Spinal cord (tissue), 9 donors: ENCODE measurements at regions not wholly inside any gene's neighbourhood (a gene's known extent, or its start where the extent isn't known, plus 50 kb on each side); places are given as distances from the start of the nearest gene placed in this dataset.
A peak's percentile ranks its signal among the peaks of the same experiment; 100 is the strongest.
"Not testable (repeated sequence)": the region's sequence is repeated elsewhere in the genome, so short reads cannot be mapped to it uniquely, and the experiment has no call there.

Experiments used
- DNase-seq, 6 donors: peaks; one replicate each; pipeline versions ENCODE4 v3.0.0 to v3.0.0-alpha.2; 2013 to 2015; ENCODE audit warnings: low spot score in 6 of 6, low read depth in 4 of 6
- H3K27ac ChIP-seq: one replicate; pipeline ENCODE4 v1.5.1; 2013; ENCODE audit warnings: low read depth, low read length, control low read depth
- H3K27me3 ChIP-seq: one replicate; pipeline ENCODE4 v1.6.1; 2013; ENCODE audit warnings: low read length; ENCODE audit not compliant: control insufficient read depth, insufficient read depth
- H3K36me3 ChIP-seq: one replicate; pipeline ENCODE4 v1.6.1; 2013; ENCODE audit warnings: low read length; ENCODE audit not compliant: control insufficient read depth, insufficient read depth
- H3K4me1 ChIP-seq: one replicate; pipeline ENCODE4 v1.6.1; 2013; ENCODE audit warnings: low read length; ENCODE audit not compliant: control insufficient read depth, insufficient read depth
- H3K4me3 ChIP-seq: one replicate; pipeline ENCODE4 v1.5.1; 2013; ENCODE audit warnings: low read depth, low read length, control low read depth
- H3K9me3 ChIP-seq: one replicate; pipeline ENCODE4 v1.6.1; 2013; ENCODE audit warnings: low read length; ENCODE audit not compliant: control insufficient read depth, insufficient read depth
- WGBS: methylation state at CpG from one replicate; pipeline ENCODE4 v1.1.5; 2013; ENCODE audit warnings: missing lambda C conversion rate; ENCODE audit not compliant: insufficient coverage; 5-methylcytosine and 5-hydroxymethylcytosine counted together
- donor health status: healthy.

DNA sequence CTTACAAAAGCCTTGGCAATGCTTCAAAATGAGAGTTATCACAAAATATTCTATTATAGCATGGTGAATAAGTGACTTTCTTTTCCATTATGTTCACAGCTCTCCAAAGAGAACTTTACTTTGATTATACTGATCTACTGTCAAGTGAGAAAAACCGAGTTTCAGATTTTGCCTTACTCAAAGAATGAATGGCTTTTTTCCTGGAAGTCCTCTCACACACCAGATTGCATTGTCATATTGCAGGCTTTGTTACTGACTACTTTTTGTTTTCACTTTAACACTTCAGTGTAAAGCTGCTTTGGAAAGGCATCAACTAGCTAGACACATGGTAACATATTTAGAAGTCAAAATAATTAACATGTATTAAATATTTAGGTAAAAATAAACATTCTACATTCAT, 765.2 kb upstream of the NUDT12 start:
- Histone ChIP-seq H3K9me3 (no peaks in the 10 kb centered on the region), H3K36me3 (no peaks in the 10 kb centered on the region), H3K4me1 (no peaks in the 10 kb centered on the region), H3K27me3 (no peaks in the 10 kb centered on the region), H3K4me3 (no peak overlapping the region), H3K27ac (no peak overlapping the region)
- DNase-seq: peak in 2 of 6 donors; percentile 21 to 87
- WGBS: no CpG with 5 or more reads among the region's 1 CpG

DNA sequence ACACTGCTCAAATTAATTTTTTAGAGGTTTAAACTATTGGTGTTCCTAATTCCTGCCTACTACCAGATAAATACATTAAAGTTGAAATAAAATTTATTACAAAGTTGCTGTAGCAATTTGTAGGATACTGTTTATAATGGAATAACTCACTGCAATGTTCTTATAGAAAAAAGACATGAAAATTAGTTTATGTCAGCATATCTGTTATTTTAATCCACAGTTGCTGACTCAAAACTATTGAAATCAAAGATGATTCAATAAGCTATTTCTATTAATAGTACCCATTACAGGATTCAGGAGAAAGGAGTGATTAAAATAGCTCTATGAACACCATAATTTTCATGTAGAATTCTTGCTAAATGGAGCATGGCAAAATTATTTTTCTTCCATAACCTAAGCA, 764.4 kb upstream of the NUDT12 start:
- Histone ChIP-seq H3K36me3 (no peaks in the 10 kb centered on the region), H3K27me3 (no peaks in the 10 kb centered on the region), H3K4me1 (no peaks in the 10 kb centered on the region), H3K4me3 (no peak overlapping the region), H3K27ac (no peak overlapping the region), H3K9me3 (no peaks in the 10 kb centered on the region)
- no peak for DNase-seq

DNA sequence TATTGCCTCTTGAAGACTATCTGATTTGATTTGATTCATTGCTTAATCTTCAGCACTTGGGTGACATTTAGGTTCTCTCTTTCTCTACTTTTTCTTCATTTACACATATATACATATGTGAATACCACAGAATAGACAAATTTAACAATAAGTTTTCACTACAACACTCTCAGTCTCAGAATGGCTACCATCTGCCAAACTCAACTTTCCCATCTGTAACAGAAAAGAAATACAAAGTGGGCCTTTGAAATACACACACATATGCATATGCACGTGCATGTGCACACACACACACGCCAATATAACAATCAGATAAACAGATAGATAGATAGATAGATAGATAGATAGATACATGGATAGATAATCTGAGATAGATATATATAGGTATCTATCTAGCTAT, 762.8 kb upstream of the NUDT12 start:
- peak in 1 of 6 donors; percentile 62 for DNase-seq
- no peaks in the 10 kb centered on the region for H3K36me3 ChIP-seq
- no peak overlapping the region for H3K4me3 ChIP-seq
- no peak overlapping the region for H3K27ac ChIP-seq
- H3K9me3 ChIP-seq: no peaks in the 10 kb centered on the region
- no CpG with 5 or more reads among the region's 2 CpGs for WGBS
- H3K4me1 ChIP-seq: no peaks in the 10 kb centered on the region
- no peaks in the 10 kb centered on the region for H3K27me3 ChIP-seq

GRCh38 chr5:104316676-104317075, 754.1 kb upstream of the NUDT12 start:
- not testable (repeated sequence) for H3K27me3 ChIP-seq, H3K36me3 ChIP-seq, H3K27ac ChIP-seq, H3K4me1 ChIP-seq, DNase-seq, H3K9me3 ChIP-seq, H3K4me3 ChIP-seq

DNA sequence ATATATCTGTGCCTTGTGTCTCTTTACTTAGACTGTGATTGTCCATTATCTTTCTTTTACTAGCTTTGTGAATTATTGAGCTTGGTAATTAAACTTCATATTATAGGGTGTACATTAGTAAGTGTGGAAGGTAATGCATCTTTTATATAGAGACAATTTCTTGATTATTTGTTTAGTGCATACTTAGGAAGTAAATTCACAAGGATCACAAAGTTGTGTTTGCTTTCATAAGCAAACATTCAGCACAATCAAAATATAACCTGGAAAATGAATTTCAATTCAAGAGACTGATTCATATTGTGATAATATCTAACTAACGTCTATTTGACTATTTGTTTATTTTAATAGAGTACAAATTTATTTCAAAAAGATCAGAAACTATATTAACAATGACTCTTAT, 749.9 kb upstream of the NUDT12 start:
- WGBS: no CpG with 5 or more reads among the region's 1 CpG
- H3K9me3 ChIP-seq: no peaks in the 10 kb centered on the region
- no peaks in the 10 kb centered on the region for H3K27me3 ChIP-seq
- H3K36me3 ChIP-seq: no peaks in the 10 kb centered on the region
- H3K27ac ChIP-seq: no peak overlapping the region
- H3K4me1 ChIP-seq: no peaks in the 10 kb centered on the region
- DNase-seq: no peak
- H3K4me3 ChIP-seq: no peak overlapping the region

- H3K9me3 ChIP-seq: no peaks in the 10 kb centered on the region
- no peak for DNase-seq
- H3K4me3 ChIP-seq: no peak overlapping the region
- no peaks in the 10 kb centered on the region for H3K36me3 ChIP-seq
- H3K27ac ChIP-seq: no peak overlapping the region
- no CpG with 5 or more reads among the region's 1 CpG for WGBS
- H3K27me3 ChIP-seq: no peaks in the 10 kb centered on the region
- no peaks in the 10 kb centered on the region for H3K4me1 ChIP-seq
These were observed 743.0 kb upstream of the NUDT12 start for GRCh38 chr5:104305602-104306001.

DNA sequence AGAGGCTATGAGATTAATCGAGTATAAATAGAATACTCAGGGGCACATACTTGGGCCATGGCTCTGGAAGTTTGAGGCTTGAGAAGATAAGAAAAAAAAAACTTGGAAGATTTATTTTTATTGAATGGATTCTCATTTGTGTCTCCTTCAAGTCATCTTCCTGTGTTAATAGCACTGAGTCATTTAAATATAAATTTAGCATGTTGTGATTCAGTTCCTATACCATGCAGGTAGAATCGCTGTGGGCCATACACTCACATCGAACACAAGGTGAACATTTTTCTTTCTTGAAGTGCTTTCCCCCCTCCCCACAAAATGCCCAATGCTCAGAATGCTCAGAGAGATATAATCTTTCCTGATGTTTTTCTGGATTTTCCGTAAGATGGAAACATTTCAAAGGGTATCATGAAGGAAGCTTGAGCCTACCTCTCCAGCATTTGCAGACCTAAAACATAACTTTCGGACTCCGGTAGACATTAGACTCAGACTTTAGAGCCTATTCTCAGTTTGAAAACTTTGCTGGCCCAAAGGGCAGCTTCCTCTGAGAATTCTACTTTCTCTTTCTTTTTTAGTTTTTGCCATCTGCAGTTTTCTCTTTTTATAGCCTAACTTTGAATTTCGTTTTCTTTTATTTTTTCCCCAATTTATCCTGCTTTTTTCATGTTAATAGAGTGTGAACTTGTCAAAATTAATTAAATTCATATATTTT, 737.6 kb upstream of the NUDT12 start:
- 100% methylated on average over 2 of the region's 7 CpGs for WGBS
- Histone ChIP-seq H3K4me3 (no peak overlapping the region), H3K27ac (no peak overlapping the region), H3K27me3 (no peaks in the 10 kb centered on the region), H3K4me1 (no peaks in the 10 kb centered on the region), H3K9me3 (no peaks in the 10 kb centered on the region), H3K36me3 (no peaks in the 10 kb centered on the region)
- DNase-seq: no peak

DNA sequence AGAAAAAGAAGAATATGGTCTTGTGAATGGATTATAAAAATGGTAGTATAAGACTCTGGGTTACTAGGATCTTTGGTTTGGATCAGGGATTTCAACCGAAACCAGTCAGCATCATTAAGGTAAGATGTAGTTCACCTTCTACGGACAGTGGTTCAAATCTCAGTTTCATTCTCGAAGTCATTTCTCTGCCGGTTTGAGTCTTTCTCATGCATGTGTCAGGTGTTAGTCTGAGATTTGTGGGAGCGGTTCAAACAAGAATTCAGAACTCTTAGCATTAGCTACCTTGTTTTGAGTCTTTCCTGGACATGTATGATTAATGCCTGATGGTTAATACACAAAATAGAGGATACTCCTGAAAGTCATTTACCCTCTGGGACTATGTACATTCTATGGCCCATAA, 735.9 kb upstream of the NUDT12 start:
- H3K4me3 ChIP-seq: no peak overlapping the region
- no peaks in the 10 kb centered on the region for H3K4me1 ChIP-seq
- no peak for DNase-seq
- no peak overlapping the region for H3K27ac ChIP-seq
- no peaks in the 10 kb centered on the region for H3K9me3 ChIP-seq
- H3K27me3 ChIP-seq: no peaks in the 10 kb centered on the region
- 96% methylated on average over 3 of the region's 5 CpGs for WGBS
- H3K36me3 ChIP-seq: no peaks in the 10 kb centered on the region

GRCh38 chr5:104297076-104297475, 734.5 kb upstream of the NUDT12 start:
- Histone ChIP-seq H3K36me3 (no peaks in the 10 kb centered on the region), H3K27ac (no peak overlapping the region), H3K27me3 (no peaks in the 10 kb centered on the region), H3K4me1 (no peaks in the 10 kb centered on the region), H3K4me3 (no peak overlapping the region), H3K9me3 (no peaks in the 10 kb centered on the region)
- no CpG with 5 or more reads among the region's 1 CpG for WGBS
- DNase-seq: no peak

- no peak overlapping the region for H3K27ac ChIP-seq
- H3K27me3 ChIP-seq: no peaks in the 10 kb centered on the region
- WGBS: no CpG with 5 or more reads among the region's 1 CpG
- no peaks in the 10 kb centered on the region for H3K4me1 ChIP-seq
- H3K9me3 ChIP-seq: no peaks in the 10 kb centered on the region
- H3K4me3 ChIP-seq: no peak overlapping the region
- H3K36me3 ChIP-seq: no peaks in the 10 kb centered on the region
- DNase-seq: no peak
These were observed 733.4 kb upstream of the NUDT12 start for GRCh38 chr5:104295991-104296390.
